Fibroblast of the conjunctiva (primary cell): ENCODE measurements at regions not wholly inside any gene's neighbourhood (a gene's known extent, or its start where the extent isn't known, plus 50 kb on each side); places are given as distances from the start of the nearest gene placed in this dataset.
"Not testable (repeated sequence)": the region's sequence is repeated elsewhere in the genome, so short reads cannot be mapped to it uniquely, and the experiment has no call there.

Experiments
- DNase-seq: peaks from one replicate; pipeline ENCODE4 v3.0.0-alpha.2; 2010; ENCODE audit warnings: low read depth

- no peak for DNase-seq
Observed at GRCh38 chr2:188645986-188646385, 328.2 kb upstream of the COL3A1 start.

- no peak for DNase-seq
Observed at GRCh38 chr2:188647430-188648070, 326.6 kb upstream of the COL3A1 start.

- no peak for DNase-seq
Observed at GRCh38 chr2:188659656-188660406, 314.3 kb upstream of the COL3A1 start.

DNA sequence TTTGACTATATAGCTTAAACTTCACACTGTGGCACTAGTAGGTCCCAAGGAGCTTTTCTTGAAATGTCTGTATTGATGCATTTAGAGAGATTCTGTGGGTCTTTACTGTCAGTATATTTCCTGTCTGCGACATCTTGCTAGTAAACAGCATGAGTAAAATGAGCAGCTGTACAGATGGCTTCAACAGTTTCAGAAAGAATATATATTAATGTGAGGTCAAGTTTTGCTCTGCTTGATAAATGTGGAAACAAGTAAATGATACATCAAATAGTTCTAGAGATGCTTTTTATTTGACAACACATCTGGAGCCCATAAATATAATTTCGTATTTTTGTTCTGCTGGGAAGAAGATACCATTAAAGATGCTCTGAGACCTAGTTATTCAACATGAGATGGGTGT, 310.9 kb upstream of the COL3A1 start:
- no peak for DNase-seq

DNA sequence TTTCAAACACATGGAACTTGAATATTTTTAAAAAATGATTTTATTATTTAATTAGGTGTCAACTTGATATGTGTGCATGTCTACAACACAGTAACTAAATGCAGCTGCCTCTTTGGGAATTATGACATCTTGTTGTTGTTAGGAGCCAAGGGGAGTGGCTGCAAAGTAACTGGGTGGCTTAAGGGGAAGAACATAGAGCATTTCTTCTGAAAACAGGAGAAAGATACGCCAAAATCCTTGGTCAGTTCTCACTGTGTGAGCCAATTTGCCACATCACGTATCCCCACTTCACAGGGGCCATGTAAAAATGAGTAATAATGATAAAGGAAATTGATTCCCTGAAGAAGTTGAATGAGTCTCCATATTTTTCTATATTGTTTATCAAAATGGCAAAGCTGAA, 309.8 kb upstream of the COL3A1 start:
- no peak for DNase-seq

DNA sequence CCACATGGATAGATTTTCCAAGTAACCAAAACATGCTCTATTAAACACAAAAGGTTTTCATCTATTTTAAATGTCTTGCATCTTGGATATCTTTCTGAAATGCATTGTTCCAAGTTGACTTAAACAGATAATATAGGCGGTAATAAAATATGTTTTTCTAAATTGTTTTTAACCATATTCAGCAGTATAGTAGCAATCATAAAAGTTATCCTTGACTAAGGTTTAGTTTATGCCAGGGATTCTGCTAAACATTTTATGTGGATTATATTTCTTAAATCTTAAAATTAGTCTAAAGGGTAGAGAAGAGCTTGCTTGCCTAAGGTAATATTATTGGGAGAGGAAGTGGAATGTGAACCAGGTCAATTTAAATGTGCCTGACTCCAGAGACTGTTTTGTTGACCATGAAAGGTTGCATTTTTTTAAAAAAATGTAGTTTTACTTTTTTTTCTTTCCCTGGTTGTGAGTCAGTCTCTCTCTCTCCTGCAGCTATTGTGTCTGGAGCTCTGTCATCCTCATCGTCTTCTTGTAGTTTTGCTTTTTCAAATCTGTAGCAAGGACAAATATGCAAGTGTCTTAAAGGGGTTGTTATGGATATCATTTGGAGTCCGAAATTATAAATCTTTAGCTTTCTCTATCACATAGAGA, 309.1 kb upstream of the COL3A1 start:
- DNase-seq = no peak

- DNase-seq = no peak
Observed at GRCh38 chr2:188665727-188666304, 308.4 kb upstream of the COL3A1 start.

DNA sequence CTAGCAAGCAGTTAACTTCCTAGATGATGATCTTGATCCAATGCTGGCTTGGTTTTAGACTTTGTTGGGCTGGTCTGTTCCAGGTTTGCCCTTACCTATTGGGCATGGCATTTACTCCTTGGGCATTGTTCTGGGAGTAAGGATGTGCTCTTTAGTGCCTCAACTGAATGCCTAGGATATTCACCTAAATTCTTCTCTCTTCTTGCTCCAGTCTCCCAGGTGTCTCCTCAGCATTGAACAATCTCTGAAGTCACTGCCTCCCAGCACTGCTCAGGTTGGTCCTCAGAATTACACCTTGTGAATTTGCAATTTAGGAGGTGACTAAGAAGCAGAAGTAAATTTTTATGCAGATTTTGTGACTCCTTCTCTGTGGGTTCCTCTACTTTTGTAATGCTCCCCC, 307.7 kb upstream of the COL3A1 start:
- DNase-seq = no peak

GRCh38 chr2:188668017-188668680, 306.0 kb upstream of the COL3A1 start:
- peak; percentile 92 for DNase-seq

DNA sequence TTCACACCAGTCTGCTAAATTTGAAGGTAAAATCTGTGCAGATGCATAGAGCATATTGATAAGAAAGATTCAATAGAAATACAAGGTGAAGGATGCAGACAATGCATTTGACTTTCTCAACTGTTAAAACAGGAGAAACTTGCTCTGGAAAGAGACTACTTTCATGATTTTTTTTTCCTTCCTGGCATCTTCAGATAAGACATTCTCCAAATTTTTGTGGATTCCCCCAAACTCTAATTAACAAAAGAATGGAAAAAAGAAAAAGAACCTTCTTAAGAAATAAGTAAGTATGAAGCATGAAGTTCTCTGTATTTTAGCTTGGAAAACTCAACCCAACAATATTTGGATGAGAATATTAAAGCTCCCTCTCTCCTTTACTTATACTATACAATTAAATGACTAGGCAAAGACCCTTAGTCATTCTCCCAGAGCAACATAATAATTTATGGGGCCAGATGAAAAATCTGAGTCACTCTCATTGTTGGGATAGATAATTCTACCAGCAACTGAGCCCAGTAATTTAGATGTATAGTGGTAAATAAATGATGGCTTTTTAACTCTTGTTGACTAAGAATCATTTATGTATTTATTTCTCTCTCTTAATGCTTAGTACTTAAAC, 298.7 kb upstream of the COL3A1 start:
- no peak for DNase-seq

- DNase-seq = no peak
Observed at GRCh38 chr2:188676010-188676400, 298.2 kb upstream of the COL3A1 start.

GRCh38 chr2:188677142-188677541, 297.0 kb upstream of the COL3A1 start:
- DNase-seq = no peak

- peak; percentile 62 for DNase-seq
Observed at GRCh38 chr2:188678882-188679281, 295.3 kb upstream of the COL3A1 start.

DNA sequence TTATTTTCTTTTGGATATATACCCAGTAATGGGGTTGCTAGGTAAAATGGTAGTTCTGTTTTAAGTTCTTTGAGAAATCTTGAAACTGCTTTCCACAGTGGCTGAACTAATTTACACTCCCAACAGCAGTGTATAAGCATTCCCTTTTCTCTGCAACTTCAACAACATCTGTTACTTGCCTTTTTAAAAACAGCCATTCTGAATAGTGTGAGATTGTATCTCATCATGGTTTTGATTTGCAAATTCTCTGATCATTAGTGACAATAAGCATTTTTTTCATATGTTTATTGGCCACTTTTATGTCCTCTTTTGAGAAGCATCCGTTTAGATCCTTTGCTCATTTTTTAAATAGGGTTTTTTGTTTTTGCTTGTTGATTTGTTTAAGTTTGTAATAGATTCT, 291.3 kb upstream of the COL3A1 start:
- no peak for DNase-seq

- no peak for DNase-seq
Observed at GRCh38 chr2:188684795-188685194, 289.4 kb upstream of the COL3A1 start.

- DNase-seq = no peak
Observed at GRCh38 chr2:188693111-188693510, 281.1 kb upstream of the COL3A1 start.

DNA sequence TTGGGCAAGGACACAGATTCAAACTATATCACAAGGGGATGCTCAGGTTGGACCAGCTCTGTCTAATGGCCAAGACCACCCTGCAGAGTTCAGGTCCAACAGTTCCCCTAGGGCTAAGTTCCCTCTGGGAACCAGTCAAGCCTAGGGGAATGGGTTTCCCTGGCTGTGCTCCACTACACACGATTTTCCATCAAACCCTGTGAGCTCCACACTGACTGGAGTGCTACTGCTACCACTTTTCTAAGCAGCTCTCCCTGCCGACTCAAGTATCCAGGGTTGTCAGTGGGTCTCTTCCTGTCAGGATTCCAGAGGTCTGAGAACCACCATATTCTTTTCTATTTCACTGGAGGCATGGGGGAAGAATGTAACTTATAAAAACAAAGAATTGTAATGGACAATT, 280.4 kb upstream of the COL3A1 start:
- DNase-seq = no peak

DNA sequence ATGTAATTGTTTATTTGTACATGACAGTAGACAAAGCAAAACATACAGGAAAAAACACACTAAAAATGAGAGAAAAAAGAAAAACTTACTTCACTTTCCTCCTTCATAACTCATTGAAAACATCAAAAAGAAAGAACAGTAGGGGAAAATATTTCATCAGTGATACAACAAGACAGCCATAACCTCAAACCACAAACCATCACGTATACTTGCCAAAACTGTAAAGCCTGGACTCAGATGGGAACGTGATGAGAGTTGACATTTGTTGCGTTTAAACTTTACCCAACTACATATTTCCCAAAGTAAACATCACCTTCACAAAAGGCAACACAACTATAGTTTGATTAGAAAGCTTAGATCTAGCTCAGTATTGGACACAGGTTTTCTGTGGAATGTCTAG, 278.2 kb upstream of the COL3A1 start:
- peak; percentile 41 for DNase-seq

GRCh38 chr2:188698151-188698550, 276.0 kb upstream of the COL3A1 start:
- DNase-seq = not testable (repeated sequence)

GRCh38 chr2:188701836-188702235, 272.3 kb upstream of the COL3A1 start:
- DNase-seq = no peak

DNA sequence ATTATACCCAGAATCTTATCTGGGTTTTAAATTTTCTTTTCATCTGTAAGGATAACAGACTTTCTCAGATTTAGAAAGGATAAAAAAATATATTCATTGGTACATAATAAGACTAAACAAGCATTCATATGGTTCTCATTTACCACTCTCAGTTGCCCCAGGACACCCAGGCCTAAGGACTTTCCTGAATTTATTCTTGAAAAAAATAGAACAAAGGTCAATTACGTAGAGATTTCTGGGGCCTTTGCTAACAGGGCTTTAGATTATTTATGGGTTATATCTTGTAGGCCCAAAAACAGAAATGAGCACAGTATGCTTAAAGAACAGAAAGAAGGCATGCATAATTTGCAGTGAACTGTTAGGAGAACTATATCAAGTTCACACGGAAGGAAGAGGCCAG, 269.0 kb upstream of the COL3A1 start:
- no peak for DNase-seq

- DNase-seq = no peak
Observed at GRCh38 chr2:188713961-188714360, 260.2 kb upstream of the COL3A1 start.
